Neural progenitor cell (in vitro differentiated cells): ENCODE measurements at regions not wholly inside any gene's neighbourhood (a gene's known extent, or its start where the extent isn't known, plus 50 kb on each side); places are given as distances from the start of the nearest gene placed in this dataset.

Experiments
- DNase-seq: peaks from one replicate; pipeline ENCODE4 v3.0.0-alpha.2; 2016; ENCODE audit warnings: low spot score
- H2AFZ ChIP-seq: fragments of 200-600 bp; sonication (generic); replicated peaks from 2 replicates; pipeline ENCODE4 v1.6.1; 2016; ENCODE audit warnings: antibody characterized with exemption
- H3F3A ChIP-seq: fragments of 200-600 bp; sonication (generic); 2 replicates; pipeline ENCODE4 v1.6.1; 2016; ENCODE audit warnings: antibody characterized with exemption, low read depth
- H3K27ac ChIP-seq: fragments of 200-600 bp; sonication (generic); 2 replicates; pipeline ENCODE4 v1.5.1; 2016; ENCODE audit warnings: mild to moderate bottlenecking
- H3K27me3 ChIP-seq: fragments of 200-600 bp; sonication (generic); 2 replicates; pipeline ENCODE4 v1.6.1; 2016; ENCODE audit warnings: mild to moderate bottlenecking, moderate library complexity
- H3K36me3 ChIP-seq: fragments of 200-600 bp; sonication (generic); 2 replicates; pipeline ENCODE4 v1.5.1; 2016
- H3K4me1 ChIP-seq: fragments of 200-600 bp; sonication (generic); 2 replicates; pipeline ENCODE4 v1.6.1; 2016; ENCODE audit warnings: mixed run types
- H3K4me2 ChIP-seq: fragments of 200-600 bp; sonication (generic); 2 replicates; pipeline ENCODE4 v1.6.1; 2016
- H3K4me3 ChIP-seq: fragments of 200-600 bp; sonication (generic); 2 replicates; pipeline ENCODE4 v1.5.1; 2016
- H3K79me2 ChIP-seq: fragments of 200-600 bp; sonication (generic); 2 replicates; pipeline ENCODE4 v1.6.1; 2016; ENCODE audit warnings: low read depth
- H3K9ac ChIP-seq: fragments of 200-600 bp; sonication (generic); 2 replicates; pipeline ENCODE4 v1.6.1; 2016
- H3K9me3 ChIP-seq: fragments of 200-600 bp; sonication (generic); 2 replicates; pipeline ENCODE4 v1.5.1; 2016; ENCODE audit warnings: low read depth
- H4K20me1 ChIP-seq: fragments of 200-600 bp; sonication (generic); 2 replicates; pipeline ENCODE4 v1.6.1; 2016; ENCODE audit warnings: low read depth
- H3K27ac Mint-ChIP-seq: 3 replicates; pipeline ENCODE4 v1.8.0; 2021; ENCODE audit warnings: mixed read lengths
- H3K27me3 Mint-ChIP-seq: 2 replicates; pipeline ENCODE4 v1.8.0; 2022; ENCODE audit warnings: low read depth, mild to moderate bottlenecking, inconsistent platforms, moderate library complexity, mixed read lengths; ENCODE audit not compliant: insufficient read depth
- H3K36me3 Mint-ChIP-seq: 3 replicates; pipeline ENCODE4 v1.8.0; 2021; ENCODE audit warnings: mixed read lengths
- H3K4me1 Mint-ChIP-seq: 3 replicates; pipeline ENCODE4 v1.8.0; 2021; ENCODE audit warnings: mixed read lengths
- H3K4me3 Mint-ChIP-seq: 3 replicates; pipeline ENCODE4 v1.8.0; 2021; ENCODE audit warnings: mild to moderate bottlenecking, moderate library complexity, mixed read lengths
- H3K9me3 Mint-ChIP-seq: 3 replicates; pipeline ENCODE4 v1.8.0; 2020; ENCODE audit warnings: mixed read lengths
- EZH2 ChIP-seq: fragments of 200-600 bp; sonication (generic); IDR thresholded peaks from 2 replicates; pipeline ENCODE4 v1.6.1; 2017; ENCODE audit warnings: antibody characterized with exemption, mild to moderate bottlenecking, moderate library complexity
- EZH2phosphoT487 ChIP-seq: fragments of 200-600 bp; sonication (generic); IDR thresholded peaks from 2 replicates; pipeline ENCODE4 v1.6.1; 2017; ENCODE audit warnings: antibody characterized with exemption
- TF ChIP-seq, protein P1 (sequence below): fragments of 200-600 bp; sonication (generic); IDR thresholded peaks from 2 replicates; pipeline ENCODE4 v1.5.1; 2017; ENCODE audit warnings: antibody characterized with exemption, mild to moderate bottlenecking

DNA sequence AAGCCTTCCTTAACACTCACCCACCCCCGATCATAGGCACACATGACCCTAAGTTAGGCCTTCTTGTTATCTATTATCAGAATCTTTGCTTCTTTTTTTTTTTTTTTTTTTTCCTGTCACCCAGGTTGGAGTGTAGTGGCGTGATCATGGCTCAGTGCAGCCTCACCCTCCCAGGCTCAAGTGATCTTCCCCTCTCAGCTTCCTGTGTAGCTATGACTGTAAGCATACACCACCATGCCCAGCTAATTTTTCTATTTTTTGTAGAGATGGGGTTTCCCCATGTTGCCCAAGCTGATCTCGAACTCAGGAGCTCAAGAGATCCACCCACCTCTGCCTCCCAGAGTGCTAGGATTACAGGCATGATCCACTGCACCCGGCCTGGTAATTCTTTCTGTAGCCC, 328.7 kb downstream of the NR4A2 start:
- no peak overlapping the region for H3K4me3 ChIP-seq
- no peaks in the 10 kb centered on the region for H3K36me3 ChIP-seq
- no peak overlapping the region for H3K27ac Mint-ChIP-seq
- H3K4me3 Mint-ChIP-seq = no peak overlapping the region
- no peaks in the 10 kb centered on the region for H3K9me3 Mint-ChIP-seq
- no peak overlapping the region for H3K4me2 ChIP-seq
- H2AFZ ChIP-seq = no peak overlapping the region
- no peaks in the 10 kb centered on the region for H3K27me3 ChIP-seq
- no peaks in the 10 kb centered on the region for H3K9me3 ChIP-seq
- peaks cover 13% of the 10 kb centered on the region for H3K4me1 Mint-ChIP-seq
- H3K79me2 ChIP-seq = no peaks in the 10 kb centered on the region
- no peak for TF ChIP-seq EZH2
- H3K9ac ChIP-seq = no peak overlapping the region
- no peak for DNase-seq
- H4K20me1 ChIP-seq = no peaks in the 10 kb centered on the region
- H3K27me3 Mint-ChIP-seq = no peaks in the 10 kb centered on the region
- peaks cover 12% of the 10 kb centered on the region for H3K4me1 ChIP-seq
- peaks cover 2% of the 10 kb centered on the region for H3K36me3 Mint-ChIP-seq
- no peak overlapping the region for H3K27ac ChIP-seq
- H3F3A ChIP-seq = peaks cover 6% of the 10 kb centered on the region

DNA sequence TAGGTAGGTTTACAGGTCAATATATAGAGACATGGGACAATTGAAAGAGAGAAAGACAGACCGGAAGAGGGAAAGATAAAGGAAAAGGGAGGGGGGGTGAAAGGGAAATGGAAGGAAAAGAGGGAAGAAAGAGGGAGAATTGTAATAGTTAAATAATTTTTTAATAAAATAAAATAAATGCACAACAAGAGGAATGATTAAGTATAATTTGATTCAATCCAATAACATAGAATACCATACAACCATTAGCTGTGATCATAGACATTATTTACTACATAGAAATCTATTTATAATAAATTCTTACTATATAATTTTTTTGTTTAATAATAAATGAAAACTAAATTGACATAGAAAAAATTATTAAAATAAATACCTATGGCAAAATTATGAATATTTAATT, 330.7 kb downstream of the NR4A2 start:
- no peaks in the 10 kb centered on the region for H3K27me3 Mint-ChIP-seq
- Histone ChIP-seq H3K9me3 (no peaks in the 10 kb centered on the region), H4K20me1 (no peaks in the 10 kb centered on the region), H2AFZ (no peak overlapping the region), H3K4me3 (no peak overlapping the region), H3K4me2 (no peak overlapping the region), H3K4me1 (peaks cover 12% of the 10 kb centered on the region), H3K79me2 (no peaks in the 10 kb centered on the region), H3K9ac (no peak overlapping the region), H3K27ac (no peak overlapping the region), H3K36me3 (no peaks in the 10 kb centered on the region), H3F3A (peaks cover 6% of the 10 kb centered on the region), H3K27me3 (no peaks in the 10 kb centered on the region)
- no peaks in the 10 kb centered on the region for H3K9me3 Mint-ChIP-seq
- no peak for DNase-seq
- no peak for TF ChIP-seq EZH2
- TF ChIP-seq EZH2phosphoT487 = no peak
- TF ChIP-seq, protein P1, sequence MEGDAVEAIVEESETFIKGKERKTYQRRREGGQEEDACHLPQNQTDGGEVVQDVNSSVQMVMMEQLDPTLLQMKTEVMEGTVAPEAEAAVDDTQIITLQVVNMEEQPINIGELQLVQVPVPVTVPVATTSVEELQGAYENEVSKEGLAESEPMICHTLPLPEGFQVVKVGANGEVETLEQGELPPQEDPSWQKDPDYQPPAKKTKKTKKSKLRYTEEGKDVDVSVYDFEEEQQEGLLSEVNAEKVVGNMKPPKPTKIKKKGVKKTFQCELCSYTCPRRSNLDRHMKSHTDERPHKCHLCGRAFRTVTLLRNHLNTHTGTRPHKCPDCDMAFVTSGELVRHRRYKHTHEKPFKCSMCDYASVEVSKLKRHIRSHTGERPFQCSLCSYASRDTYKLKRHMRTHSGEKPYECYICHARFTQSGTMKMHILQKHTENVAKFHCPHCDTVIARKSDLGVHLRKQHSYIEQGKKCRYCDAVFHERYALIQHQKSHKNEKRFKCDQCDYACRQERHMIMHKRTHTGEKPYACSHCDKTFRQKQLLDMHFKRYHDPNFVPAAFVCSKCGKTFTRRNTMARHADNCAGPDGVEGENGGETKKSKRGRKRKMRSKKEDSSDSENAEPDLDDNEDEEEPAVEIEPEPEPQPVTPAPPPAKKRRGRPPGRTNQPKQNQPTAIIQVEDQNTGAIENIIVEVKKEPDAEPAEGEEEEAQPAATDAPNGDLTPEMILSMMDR = no peak
- H3K4me1 Mint-ChIP-seq = peaks cover 13% of the 10 kb centered on the region
- no peaks in the 10 kb centered on the region for H3K36me3 Mint-ChIP-seq
- H3K27ac Mint-ChIP-seq = no peak overlapping the region
- no peak overlapping the region for H3K4me3 Mint-ChIP-seq

DNA sequence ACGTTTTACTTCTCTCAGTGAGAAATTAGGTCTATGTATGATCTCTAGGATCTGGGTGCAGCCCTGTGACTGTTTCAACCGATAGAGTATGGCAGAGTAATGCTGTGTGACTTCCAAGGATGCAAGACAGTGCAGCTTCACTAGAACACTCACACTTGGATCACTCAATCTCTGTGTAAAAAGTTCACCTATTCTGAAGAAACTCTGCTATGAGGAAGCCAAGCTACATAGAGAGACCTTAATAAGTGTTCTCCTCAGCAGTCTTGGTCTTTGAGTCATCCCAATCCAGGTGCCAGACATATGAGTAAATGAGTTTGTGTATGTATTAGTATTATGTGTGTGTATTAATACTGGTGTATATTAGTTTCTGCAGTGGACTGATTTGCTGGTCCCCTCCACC, 335.0 kb downstream of the NR4A2 start:
- Histone ChIP-seq H3K4me3 (no peak overlapping the region), H3K9me3 (no peaks in the 10 kb centered on the region), H3F3A (no peaks in the 10 kb centered on the region), H3K4me1 (no peaks in the 10 kb centered on the region), H2AFZ (no peak overlapping the region), H3K9ac (no peak overlapping the region), H4K20me1 (no peaks in the 10 kb centered on the region), H3K27ac (no peak overlapping the region), H3K36me3 (no peaks in the 10 kb centered on the region), H3K27me3 (no peaks in the 10 kb centered on the region), H3K4me2 (no peak overlapping the region), H3K79me2 (no peaks in the 10 kb centered on the region)
- Mint-ChIP-seq H3K27me3 (no peaks in the 10 kb centered on the region), H3K4me3 (no peak overlapping the region), H3K9me3 (peaks cover 10% of the 10 kb centered on the region), H3K27ac (no peak overlapping the region), H3K36me3 (peaks cover 2% of the 10 kb centered on the region), H3K4me1 (no peaks in the 10 kb centered on the region)
- DNase-seq = no peak
- no peak for TF ChIP-seq EZH2
- TF ChIP-seq EZH2phosphoT487 = no peak
- TF ChIP-seq, protein P1 = no peak

DNA sequence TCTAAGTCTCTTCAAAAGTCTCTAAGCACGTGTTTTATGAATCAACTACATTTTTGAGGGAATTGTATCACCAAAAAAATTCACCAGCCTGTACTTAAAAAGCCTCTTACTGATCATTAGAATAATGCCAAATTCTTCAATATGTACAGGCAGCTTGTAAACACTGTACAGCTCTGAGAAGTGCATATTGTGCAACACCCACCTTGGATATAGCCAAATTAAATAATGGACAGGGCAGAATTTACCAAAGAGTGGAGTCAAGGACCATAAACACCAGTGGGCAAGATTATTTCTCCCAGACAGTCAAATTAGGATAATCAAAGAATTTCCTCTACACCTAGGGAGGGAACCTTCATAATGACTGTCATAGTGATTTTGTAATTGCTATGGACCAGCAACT, 338.2 kb downstream of the NR4A2 start:
- H2AFZ ChIP-seq = no peak overlapping the region
- Mint-ChIP-seq H3K27me3 (no peaks in the 10 kb centered on the region), H3K36me3 (peaks cover 2% of the 10 kb centered on the region), H3K9me3 (peaks cover 10% of the 10 kb centered on the region), H3K27ac (no peak overlapping the region), H3K4me1 (no peaks in the 10 kb centered on the region), H3K4me3 (no peak overlapping the region)
- TF ChIP-seq EZH2phosphoT487 = no peak
- TF ChIP-seq EZH2 = no peak
- no peaks in the 10 kb centered on the region for H3K36me3 ChIP-seq
- no peaks in the 10 kb centered on the region for H3K27me3 ChIP-seq
- no peak for DNase-seq
- no peaks in the 10 kb centered on the region for H3K4me1 ChIP-seq
- no peak overlapping the region for H3K4me2 ChIP-seq
- H3K79me2 ChIP-seq = no peaks in the 10 kb centered on the region
- H4K20me1 ChIP-seq = no peaks in the 10 kb centered on the region
- no peaks in the 10 kb centered on the region for H3K9me3 ChIP-seq
- no peak overlapping the region for H3K9ac ChIP-seq
- H3K4me3 ChIP-seq = no peak overlapping the region
- H3K27ac ChIP-seq = no peak overlapping the region
- H3F3A ChIP-seq = no peaks in the 10 kb centered on the region
